Posterior vena cava (tissue), 2 donors: ENCODE measurements at regions not wholly inside any gene's neighbourhood (a gene's known extent, or its start where the extent isn't known, plus 50 kb on each side); places are given as distances from the start of the nearest gene placed in this dataset.

Experiments used
- DNase-seq: peaks from one replicate; pipeline ENCODE4 v3.0.0-alpha.2; 2020; ENCODE audit warnings: low spot score
- intact Hi-C, 2 donors: fragments of 100-400 bp; cut with DNase I; formaldehyde crosslinking; loops; one replicate each; pipeline versions ENCODE4 v1.14.1 to v1.14.2; 2022 to 2023
- donor health status: DM: yes; HTN: yes; CAD: no.
- donor health status: DM: yes; HTN: yes; CAD: no.

- DNase-seq = no peak
- intact Hi-C loops = no loop called here
Observed at GRCh38 chr13:40165316-40165932, 501.0 kb downstream of the FOXO1 start.

DNA sequence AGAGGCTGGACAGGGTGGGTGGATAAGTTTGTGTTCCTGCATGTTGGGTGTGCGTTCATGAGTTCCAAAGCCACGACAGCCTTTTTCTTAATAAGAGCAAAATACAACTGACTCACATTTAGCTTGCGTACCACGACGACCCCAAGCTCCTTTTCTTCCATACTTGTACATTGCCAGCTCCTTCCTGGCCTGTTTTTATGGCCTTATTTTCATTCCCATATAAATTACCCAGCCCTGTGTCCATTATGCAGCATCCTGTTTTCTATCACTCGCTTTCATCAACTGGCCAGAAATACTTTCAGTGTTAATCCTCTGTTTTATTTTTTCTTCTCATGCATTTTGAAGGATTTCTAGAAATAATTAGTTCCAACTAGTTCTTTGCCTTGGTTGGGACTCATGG, 499.1 kb downstream of the FOXO1 start:
- no peak for DNase-seq
- intact Hi-C loops = no loop called here

DNA sequence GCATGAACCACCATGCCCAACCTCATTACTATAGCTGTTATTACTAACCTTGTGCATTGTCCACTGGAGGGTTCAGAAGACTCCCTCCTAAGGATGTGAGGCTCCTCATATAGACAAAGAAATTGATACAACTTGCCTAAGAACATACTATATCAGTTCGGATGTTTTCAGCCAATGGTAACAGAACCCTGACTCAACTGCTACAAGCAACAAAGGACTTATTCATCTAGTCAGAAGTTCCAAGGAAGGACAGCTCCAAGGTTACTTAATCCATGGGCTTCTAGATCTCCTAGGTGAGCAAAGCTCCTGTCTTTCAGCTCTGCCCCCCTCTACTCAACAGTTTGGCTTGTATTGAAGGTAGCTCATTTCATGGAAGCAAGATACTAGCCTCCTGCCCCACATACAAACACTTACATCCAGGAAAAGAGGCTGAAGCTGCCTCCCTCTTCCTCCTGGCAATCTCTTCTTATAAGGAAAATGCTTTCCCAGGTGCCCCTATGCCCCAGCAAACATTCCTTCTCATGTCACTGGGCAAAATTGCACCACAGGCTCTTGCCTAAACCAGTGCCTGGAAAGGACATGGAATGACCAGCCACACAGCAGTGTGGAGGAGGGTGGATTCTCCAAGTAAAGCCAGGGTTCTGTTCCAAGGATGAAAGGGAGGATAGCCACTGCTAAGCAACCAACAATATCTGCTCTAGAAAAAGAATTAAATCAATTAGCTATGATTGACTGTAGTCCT, 497.8 kb downstream of the FOXO1 start:
- DNase-seq = no peak
- intact Hi-C loops = no loop called here

DNA sequence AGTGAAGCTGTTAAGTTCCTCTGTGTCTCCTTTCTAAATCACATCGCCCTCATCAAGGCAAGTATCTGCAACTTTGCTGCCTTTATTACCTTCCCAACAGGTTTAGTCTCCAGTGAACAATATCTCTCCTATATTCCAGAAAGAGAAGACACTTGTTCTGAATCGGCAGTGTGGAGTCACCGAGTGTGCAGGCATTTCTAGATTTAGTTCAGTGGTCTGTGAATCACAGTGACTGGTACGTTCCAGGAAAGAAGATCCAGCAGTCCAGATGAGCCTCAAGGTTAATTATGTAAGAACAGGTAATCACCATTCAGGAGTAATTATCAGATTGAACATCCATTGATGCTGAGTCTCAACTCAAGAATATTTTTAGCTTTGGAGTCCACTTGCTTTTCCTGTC, 497.0 kb downstream of the FOXO1 start:
- intact Hi-C loops = no loop called here
- no peak for DNase-seq

DNA sequence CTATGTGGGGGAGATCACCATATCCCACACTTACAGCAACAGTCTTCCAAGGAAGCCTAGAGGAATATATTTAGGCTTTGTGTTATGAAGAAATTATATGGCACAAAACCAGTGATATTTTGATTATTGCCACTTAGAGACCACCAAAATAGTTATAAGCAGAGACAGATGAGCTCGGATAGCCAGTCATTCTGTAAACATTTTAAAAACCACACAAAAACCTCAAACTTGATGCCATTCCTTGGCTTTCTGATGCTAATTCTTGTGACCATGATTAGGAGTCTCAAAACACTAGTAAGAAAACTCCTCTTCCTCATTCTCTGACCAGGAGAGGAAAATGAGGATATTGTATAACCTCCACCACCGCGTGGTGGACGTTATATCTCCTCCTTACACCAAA, 496.4 kb downstream of the FOXO1 start:
- no peak for DNase-seq
- intact Hi-C loops = no loop called here

DNA sequence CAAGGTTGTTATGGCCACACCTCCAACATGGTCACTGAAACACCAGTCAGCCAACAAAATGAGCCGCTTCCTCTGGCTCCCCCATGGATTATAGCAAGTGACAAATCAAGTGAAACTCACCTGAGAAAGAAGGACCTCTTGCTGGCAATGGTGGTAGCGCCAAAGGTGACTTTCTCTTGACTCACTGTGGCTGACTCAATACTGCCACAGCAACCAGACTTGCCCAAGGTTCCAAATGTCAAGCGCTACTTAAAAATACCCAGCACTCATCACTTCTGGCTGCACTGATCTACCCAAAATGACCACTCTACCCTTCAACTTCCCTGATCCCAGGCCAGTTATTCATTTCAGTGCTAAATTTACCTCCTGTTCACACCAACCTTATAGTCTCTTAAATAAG, 495.5 kb downstream of the FOXO1 start:
- DNase-seq = no peak
- intact Hi-C loops = no loop called here

- intact Hi-C loops = no loop called here
- DNase-seq = no peak
Observed at GRCh38 chr13:40171566-40171965, 494.9 kb downstream of the FOXO1 start.

DNA sequence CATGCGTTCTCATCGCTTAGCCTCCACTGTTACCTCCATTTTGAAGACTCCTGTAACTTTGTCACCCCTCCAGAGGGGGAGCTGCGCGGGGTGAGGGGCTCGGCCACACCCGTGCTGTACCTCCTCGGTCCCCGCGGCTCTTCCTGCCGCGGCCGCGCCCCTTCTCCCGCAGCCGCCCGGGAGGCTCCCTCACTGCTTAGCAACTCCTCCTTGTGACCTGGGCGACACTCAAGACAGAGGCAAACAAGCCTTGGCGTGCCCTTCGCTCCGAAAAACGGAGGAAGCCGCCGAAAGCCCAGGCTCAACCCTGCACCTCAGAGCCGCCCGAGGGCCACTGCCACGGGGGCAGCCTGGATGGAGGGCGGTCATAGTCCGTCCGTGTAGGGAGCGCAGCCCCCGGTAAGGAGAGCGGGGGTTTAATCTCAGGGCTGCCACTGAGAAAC, 494.3 kb downstream of the FOXO1 start:
- DNase-seq = no peak
- intact Hi-C loops = no loop called here

GRCh38 chr13:40172878-40173277, 493.6 kb downstream of the FOXO1 start:
- intact Hi-C loops = no loop called here
- no peak for DNase-seq

GRCh38 chr13:40175639-40176038, 490.8 kb downstream of the FOXO1 start:
- no peak for DNase-seq
- intact Hi-C loops = no loop called here

DNA sequence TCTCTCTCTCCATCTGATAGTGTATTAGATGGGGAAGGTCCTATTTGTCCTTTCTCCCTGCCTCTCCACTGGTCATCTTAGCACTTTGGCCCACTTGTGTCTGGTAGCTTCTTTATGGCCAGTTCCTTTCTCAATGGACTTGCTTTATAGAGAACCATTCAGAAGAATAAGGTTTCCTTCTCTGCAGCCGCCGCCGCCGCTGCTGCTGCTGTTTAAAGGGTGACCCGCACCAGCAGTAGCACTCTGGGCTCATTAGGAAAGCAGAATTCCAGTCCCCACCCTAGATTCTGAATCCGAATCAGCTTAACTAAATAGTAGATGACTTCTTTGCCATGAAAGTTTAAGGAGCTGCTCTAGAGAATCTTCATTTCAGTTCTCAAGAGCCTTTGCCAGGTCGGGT, 490.2 kb downstream of the FOXO1 start:
- no peak for DNase-seq
- intact Hi-C loops = no loop called here

DNA sequence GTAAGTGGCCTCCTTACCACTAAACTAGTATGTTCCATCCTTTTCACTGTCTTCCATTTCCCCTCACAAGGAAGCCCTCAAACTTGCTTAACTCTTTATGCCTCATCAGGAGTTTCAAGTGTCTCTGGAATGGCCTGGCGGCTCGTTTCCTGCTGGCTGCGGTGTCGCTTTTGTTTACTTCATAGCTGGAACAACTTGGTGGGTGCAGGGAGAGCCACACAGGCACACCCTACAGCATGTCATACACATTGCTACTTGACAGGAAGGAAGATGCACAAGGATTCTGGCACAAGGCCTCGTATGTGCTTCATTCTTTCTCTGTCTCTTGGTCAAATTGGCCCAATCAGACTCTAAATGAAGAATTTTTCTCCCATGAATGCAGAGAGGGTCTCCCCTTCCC, 488.3 kb downstream of the FOXO1 start:
- DNase-seq = no peak
- intact Hi-C loops = no loop called here

DNA sequence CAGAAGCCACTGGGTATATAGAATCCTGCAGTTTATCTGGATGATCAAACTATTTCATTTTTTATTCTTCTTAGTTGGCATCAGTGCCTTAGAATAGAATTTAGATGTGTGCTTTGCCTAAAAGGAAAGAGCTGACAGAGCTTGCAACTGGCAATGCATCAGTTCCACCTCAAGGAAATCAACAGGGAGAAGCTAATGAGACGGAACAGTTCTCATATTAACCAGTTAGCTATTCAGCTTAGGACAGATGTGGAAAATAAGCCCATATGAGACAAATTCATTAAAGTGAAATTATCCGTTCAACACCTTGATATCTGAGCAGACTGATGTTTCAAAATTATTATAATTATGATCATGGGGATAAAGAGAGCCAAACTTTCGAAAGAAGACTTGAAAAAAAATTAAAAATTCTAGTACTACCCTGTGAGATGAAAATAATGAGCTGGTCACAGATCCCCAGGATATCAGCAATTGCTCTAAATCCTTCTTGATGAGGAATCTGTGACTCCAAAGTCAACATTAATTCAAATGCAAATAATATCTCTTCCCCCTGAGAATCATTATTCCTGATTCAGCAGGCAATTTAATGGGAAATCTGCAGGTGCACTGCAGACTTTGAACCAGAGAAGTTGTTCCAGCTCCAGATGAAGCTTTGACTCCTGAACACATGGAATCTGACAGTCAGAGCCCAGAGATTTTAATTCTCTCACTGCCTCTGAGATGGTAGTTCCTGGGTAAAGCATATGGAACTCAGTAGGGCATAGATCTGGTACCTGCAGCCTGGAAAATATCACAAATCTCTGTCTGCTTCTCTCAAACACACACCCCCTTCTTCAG, 486.8 kb downstream of the FOXO1 start:
- intact Hi-C loops = no loop called here
- DNase-seq = no peak

DNA sequence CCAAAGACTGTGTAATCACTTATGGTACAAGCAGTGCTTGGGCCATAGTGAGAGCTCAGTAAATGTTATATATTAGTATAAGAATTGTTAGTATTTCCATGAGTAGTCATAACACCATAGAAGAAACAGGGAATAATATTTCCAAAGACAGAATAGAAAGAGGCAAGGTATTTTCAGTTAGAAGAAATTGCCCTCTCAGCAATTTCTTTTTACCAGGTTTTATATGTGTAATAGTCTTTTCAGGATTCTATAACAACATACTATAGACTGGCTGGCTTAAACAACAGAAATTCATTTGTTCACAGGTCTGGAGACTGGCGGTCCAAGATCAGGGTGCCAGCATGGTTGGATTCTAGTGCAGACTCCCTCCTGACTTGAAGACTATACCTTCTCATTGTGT, 485.7 kb downstream of the FOXO1 start:
- no peak for DNase-seq
- intact Hi-C loops = no loop called here

GRCh38 chr13:40181203-40181845, 485.1 kb downstream of the FOXO1 start:
- intact Hi-C loops = no loop called here
- no peak for DNase-seq

- intact Hi-C loops = no loop called here
- no peak for DNase-seq
Observed at GRCh38 chr13:40182591-40182990, 483.9 kb downstream of the FOXO1 start.

- intact Hi-C loops = no loop called here
- no peak for DNase-seq
Observed at GRCh38 chr13:40185414-40185813, 481.0 kb downstream of the FOXO1 start.

DNA sequence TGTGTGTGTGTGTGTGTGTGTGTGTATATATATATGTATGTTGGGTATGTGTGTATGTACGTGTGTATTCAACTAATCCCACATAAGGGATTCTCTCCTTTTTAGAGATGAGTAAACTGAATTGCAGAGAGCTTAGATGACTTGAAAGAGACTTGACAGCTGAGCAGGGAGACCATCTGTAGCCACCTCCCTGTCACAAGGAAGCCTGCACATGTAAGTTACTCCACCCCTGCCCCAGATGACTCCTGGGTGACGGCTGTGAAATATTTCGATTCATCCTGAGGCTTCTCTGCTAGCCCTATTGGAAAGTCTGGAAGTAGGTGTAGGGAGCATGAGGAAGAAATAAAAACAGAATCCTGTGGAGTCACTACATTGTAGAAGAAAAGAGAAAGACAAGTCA, 480.4 kb downstream of the FOXO1 start:
- intact Hi-C loops = no loop called here
- no peak for DNase-seq

DNA sequence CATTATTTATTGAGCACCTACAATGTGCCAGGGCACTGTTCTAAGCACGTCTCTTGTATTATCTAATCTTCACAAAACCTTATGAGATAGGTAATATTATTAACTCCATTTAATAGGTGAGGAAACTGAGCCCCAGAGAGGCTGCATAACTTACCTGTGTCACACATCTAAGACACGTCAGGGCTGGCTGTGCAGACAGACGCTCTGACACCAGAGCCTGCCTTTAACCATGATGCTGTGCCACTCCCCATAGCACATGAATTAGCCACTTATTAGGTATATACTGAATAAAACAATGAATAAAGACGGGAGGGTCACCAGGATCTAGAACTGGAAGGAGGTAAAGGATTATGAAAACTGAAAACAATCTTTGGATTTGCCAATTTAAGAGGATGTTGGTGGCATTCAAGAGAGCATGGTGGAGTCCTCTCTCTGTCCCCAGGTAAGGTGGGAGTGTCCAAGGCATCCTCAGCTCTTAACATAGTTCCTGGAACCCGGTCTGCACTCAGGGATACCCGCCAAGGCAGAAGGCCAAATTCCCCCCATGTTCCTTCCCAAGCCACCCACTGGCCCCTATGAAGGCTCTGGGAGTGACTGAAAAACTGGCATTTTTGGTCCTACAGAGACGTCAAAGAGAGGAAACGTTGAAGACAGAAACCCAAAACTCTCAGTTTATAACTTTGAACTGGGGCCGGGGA, 479.7 kb downstream of the FOXO1 start:
- intact Hi-C loops = no loop called here
- no peak for DNase-seq
